ENCODE measurements at regions not wholly inside any gene's neighbourhood (a gene's known extent, or its start where the extent isn't known, plus 50 kb on each side); places are given as distances from the start of the nearest gene placed in this dataset.

DNA sequence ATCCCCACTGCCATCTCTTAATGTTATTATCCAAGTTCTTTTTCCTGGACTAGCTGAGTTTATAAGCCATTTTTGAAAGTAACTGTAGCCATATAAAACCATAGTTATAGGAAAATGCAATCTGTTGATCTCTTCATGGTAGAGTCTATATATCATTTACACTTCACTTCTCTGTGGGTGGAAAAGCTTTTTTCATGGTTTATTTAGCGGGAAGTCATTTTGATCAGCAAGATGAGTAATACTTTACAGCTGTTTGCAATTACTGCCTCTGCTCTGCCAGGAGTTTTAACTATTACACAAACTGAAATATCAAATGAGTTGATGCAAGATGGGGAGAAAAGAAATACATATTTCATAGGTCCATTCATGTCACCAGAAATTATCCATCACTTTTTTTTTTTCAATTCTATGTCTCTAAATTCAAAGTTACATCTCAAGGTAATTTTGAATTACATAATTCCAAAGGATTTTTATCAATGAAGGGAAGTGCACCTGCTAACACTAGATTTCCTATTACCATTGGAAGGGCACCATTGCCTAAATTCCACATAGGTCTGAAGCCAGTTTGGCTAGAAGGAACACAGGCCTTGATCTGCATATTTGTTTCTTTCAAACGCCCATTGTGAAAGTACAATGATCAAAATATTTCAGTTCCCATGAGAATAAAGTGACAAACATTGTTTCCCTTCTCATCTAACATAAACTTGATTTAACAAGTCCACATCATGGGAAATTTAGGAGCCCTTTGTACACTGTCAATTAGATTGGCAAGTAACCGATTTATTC lies 296.7 kb downstream of the ZNF326 start:
- TF ChIP-seq, protein P1, sequence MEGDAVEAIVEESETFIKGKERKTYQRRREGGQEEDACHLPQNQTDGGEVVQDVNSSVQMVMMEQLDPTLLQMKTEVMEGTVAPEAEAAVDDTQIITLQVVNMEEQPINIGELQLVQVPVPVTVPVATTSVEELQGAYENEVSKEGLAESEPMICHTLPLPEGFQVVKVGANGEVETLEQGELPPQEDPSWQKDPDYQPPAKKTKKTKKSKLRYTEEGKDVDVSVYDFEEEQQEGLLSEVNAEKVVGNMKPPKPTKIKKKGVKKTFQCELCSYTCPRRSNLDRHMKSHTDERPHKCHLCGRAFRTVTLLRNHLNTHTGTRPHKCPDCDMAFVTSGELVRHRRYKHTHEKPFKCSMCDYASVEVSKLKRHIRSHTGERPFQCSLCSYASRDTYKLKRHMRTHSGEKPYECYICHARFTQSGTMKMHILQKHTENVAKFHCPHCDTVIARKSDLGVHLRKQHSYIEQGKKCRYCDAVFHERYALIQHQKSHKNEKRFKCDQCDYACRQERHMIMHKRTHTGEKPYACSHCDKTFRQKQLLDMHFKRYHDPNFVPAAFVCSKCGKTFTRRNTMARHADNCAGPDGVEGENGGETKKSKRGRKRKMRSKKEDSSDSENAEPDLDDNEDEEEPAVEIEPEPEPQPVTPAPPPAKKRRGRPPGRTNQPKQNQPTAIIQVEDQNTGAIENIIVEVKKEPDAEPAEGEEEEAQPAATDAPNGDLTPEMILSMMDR (IDR thresholded peaks at IDR 0.05; ENCODE audit: low read length): no peak
- no peak for TF ChIP-seq EZH2 (IDR thresholded peaks at IDR 0.05; ENCODE audit: borderline replicate concordance, low read length)
